IPS DF 4.7 (cell line): ENCODE measurements at regions not wholly inside any gene's neighbourhood (a gene's known extent, or its start where the extent isn't known, plus 50 kb on each side); places are given as distances from the start of the nearest gene placed in this dataset.

Experiments used
- DNase-seq: peaks from one replicate; pipeline ENCODE4 v3.0.0-alpha.2; 2013; ENCODE audit warnings: low spot score; ENCODE audit errors: extremely low read depth

DNA sequence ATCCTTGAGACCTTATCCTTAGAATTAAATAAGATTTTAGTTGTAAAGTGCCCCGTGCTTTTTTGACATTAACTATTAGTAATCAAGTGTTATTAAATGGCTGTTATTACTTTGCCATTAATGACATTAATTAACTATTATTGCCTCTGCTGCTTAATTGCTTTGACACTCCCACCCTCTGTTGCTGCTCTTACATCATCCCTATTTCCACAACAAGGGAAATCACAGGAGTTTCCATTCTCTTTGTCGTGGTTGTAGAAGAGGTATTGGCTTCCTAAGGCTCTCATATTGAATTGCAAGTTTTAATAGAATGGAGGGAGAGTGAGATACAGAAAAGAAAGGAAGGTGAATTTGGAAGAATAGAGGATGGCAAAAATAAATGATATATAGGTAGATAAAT lies 545.8 kb downstream of the MMUT start:
- no peak for DNase-seq

- DNase-seq = no peak
Measured at GRCh38 chr6:48916607-48917006, 546.4 kb downstream of the MMUT start.

DNA sequence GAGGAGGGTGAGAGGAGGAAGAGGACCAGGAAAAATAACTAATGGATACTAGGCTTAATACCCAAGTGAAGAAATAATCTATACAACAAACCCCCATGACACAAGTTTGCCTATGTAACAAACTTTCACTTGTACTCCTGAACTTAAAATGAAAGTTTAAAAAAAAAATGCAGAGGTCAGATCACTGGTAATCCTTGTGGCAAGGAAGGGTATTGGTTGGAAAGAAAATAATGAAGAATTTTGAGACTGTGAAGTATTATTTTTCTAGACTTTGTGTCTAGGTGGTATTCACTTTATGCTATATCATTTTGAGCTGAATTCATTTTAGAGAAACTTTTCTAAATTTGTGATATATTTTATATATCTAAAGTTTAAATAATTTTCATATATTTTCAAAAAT lies 547.5 kb downstream of the MMUT start:
- DNase-seq = no peak

- no peak for DNase-seq
Measured at GRCh38 chr6:48912503-48912902, 550.5 kb downstream of the MMUT start.

GRCh38 chr6:48904809-48905208 lies 558.2 kb downstream of the MMUT start:
- DNase-seq = no peak

DNA sequence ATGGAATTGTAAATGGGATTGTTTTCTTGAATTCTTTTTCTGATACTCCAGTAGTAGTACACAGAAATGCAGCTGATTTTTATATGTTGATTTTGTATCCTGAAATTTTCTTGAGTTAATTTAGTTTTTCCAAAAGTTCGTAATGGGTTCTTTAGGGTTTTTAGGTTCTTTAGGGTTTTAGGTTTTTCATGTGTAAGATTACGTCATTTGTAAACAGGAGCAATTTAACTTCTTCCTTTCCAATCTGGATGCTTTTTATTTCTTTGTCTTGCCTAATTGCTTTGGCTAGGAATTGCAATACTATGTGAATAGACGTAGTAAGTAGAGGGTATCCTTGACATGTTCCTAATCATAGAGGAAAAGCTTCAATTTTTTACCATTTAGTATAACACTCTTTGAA lies 568.6 kb downstream of the MMUT start:
- DNase-seq = no peak

DNA sequence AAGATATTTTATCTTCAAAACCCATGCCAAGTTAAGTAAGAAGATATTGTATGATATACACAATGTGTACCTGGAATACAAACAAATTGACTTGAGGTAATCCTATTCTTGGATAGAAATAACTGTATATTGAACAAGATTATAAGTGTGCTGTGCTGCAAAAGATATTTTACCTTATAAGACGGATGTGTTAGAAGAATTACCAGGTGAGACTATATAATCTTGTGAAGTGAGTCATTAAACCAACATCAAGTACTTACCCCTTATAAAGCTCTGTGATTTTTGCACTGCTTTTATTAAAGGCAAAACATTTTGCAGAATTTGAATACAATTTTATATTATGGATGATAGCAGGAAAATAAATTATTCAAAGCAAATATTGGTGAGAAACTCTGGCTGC lies 570.0 kb downstream of the MMUT start:
- no peak for DNase-seq

- DNase-seq = no peak
Measured at GRCh38 chr6:48891308-48891707, 571.7 kb downstream of the MMUT start.

DNA sequence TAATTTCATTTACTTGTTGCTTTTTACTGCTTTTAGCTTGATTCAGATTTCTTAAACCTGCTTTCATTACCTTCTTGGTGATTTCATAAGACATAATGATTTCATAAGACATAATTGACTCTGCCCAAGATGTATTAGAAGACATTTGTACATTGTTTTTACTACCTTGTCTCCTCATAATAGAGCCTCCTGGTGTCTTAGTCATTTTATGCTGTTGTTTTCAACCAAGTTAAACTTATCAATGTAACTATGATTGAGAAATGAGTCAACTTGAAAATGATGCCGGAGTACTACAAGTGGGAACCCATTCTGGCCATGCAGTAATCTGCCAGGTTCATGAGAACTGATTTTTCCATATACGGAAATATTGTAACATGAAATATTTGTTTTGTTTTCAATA lies 573.6 kb downstream of the MMUT start:
- no peak for DNase-seq

- DNase-seq = no peak
Measured at GRCh38 chr6:48883116-48883515, 579.9 kb downstream of the MMUT start.

DNA sequence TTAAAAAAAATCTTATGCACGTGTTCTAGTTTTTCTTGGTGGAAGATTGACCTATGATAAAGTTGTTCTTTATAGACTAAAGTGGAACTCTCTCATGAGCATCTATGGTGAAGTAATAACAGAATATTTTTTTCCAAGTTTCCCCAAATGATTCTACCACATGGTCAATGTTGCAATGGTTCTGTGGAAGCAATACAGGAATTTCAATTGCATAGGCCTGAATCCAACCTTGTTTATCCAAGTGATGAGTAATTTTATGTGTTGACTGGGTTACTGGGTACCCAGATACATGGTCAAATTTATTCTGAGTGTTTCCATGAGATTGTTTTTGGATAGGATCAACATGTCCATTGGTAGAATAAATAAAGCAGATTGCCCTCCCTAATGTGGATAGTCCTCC lies 581.5 kb downstream of the MMUT start:
- no peak for DNase-seq

DNA sequence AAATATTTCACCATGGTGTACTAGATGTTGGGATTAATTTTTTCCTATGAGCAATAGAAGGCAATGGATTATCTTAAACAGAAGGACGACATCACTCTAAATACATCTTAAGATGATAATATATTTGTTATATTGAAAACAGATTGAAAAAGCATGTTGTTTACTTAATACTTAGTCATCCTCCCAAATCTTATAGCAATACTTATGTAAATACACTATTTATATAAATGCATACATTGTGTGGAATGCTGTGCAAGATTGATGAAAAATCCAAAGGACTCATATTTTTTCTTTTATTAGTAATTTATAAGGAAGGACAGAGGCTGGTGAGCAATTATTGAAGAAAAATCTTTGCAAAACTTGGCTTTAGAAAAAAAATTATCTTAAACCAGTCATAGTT lies 593.5 kb downstream of the MMUT start:
- no peak for DNase-seq

GRCh38 chr6:48866682-48867081 lies 596.4 kb downstream of the MMUT start:
- DNase-seq = no peak

GRCh38 chr6:48860175-48860574 lies 602.9 kb downstream of the MMUT start:
- DNase-seq = no peak

GRCh38 chr6:48859562-48860123 lies 603.4 kb downstream of the MMUT start:
- no peak for DNase-seq

- no peak for DNase-seq
Measured at GRCh38 chr6:48845219-48845618, 617.8 kb downstream of the MMUT start.

DNA sequence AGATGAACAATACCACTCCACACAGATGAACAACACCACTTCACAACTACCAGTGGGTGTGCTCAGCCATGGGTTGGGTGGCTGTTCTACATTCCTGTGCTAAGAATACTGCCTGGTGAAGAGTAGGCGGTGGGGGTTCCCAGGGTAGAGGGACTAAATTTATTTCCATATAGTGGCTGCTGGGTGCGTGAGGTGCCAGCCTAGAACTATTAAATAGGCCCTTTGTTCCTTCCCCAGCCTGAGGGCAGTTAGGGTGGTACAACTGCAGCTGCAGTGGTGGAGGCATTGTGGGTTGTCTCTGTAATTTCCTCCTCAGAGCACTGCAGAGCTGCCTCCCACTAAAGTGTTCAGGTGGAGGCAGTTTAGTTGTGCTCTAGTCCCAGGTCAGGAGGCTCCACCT lies 618.4 kb downstream of the MMUT start:
- DNase-seq = no peak

DNA sequence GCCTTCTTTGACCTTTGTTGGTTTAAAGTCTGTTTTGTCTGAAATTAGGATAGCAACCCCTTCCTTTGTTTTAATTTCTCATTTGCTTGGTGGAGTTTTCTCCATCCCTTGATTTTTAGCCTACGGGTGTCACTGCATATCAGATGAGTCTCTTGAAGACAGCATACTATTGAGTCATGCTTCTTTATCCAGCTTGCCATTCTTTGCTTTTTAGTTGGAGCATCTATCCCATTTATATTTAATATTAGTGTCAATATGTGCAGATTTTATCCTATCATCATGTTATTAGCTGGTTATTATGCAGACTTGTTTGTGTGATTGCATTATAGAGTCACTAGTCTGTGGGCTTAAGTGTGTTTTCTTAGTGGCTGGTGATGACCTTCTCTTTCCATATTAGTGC lies 622.2 kb downstream of the MMUT start:
- no peak for DNase-seq

DNA sequence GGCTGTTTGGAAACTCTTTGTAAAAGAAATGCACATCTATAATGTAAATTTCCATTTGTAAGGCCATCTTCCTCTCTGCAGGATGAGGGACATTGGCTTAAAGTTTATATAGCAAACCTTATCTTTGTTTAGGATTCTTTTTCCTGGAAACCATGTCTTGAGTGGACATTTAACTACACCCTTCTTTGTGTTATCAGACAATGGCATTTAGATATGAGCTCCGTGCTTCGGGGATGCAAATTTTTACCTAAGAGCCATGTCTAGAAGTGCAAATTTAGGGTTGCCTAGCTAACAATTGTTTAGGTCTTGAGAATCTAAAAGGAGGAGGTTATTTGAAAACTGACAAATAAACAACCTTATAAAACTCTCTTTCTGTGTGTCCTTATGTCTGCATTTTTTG lies 623.8 kb downstream of the MMUT start:
- DNase-seq = no peak

DNA sequence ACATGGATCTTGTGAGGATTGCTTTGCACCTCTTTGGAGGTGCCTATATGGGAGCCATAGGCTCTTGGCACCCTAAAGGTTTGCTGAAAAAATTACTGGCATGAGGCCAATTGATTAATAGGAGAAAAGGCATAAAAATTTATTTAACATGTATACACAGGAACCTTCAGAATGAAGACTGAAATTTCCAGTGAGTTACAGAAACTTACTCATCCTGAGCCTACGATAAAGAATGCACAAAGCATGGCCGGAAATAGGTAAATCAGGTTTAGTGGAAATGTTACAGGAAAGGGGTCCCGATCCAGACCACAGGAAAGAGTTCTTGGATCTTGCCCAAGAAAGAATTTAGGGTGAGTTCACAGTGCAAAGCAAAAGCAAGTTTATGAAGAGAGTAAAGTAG lies 625.3 kb downstream of the MMUT start:
- DNase-seq = no peak

DNA sequence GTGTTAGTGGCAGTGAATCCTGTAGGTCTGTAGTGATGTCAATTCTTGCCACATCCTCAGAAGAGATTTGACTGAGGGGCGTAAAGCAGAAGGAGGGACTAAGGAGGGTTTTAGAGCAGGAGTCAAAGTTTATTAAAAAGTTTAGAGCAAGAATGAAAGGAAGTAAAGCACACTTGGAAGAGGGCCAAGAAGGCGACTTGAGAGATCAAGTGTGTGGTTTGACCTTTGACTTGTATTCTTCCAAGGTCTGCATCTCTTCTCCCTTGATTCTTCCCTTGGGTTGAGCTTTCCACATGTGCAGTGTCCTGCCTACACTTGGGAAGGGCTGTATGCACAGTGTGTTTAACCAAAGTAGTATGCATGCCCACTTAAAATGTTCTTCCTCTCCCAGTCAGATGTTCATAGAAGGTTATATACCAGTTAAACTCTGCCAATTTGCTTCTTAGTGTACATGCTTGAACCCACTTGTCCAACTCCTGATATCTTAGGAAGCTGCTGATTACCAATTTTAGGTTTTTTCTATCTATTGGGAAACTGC lies 627.6 kb downstream of the MMUT start:
- DNase-seq = no peak

- DNase-seq = no peak
Measured at GRCh38 chr6:48834706-48835105, 628.3 kb downstream of the MMUT start.

DNA sequence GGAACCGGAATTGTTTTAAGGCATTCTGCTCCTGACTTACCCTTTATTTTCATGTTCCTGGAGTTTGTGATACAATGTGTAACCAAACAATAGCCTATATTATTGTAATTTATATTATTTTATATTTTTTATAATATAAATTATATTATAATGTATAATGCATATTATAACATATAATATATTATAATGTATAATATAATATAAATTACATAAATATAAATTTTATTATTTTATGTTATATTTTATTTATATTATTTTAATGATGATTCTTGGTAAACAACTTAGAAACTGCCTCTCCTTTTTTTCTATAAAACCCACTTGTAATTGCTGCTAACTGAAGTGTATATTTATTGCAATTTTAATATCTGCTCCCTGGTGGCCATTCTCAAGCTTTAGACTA lies 629.1 kb downstream of the MMUT start:
- DNase-seq = no peak
